ENCODE measurements at regions not wholly inside any gene's neighbourhood (a gene's known extent, or its start where the extent isn't known, plus 50 kb on each side); places are given as distances from the start of the nearest gene placed in this dataset.

GRCh38 chr2:128775914-128776285, 457.2 kb upstream of the HS6ST1 start:
- DNase-seq (ENCODE audit: low read depth in 2 of 2) = no peak

GRCh38 chr2:128776461-128777195, 458.0 kb upstream of the HS6ST1 start:
- DNase-seq (ENCODE audit: low read depth in 2 of 2) = no peak

- no peak for DNase-seq (ENCODE audit: low read depth in 2 of 2)
Observed at GRCh38 chr2:128777196-128778035, 458.7 kb upstream of the HS6ST1 start.

- DNase-seq (ENCODE audit: low read depth in 2 of 2) = no peak
Observed at GRCh38 chr2:128778843-128779242, 460.2 kb upstream of the HS6ST1 start.

GRCh38 chr2:128779301-128780095, 460.8 kb upstream of the HS6ST1 start:
- no peak for DNase-seq (ENCODE audit: low read depth in 2 of 2)

GRCh38 chr2:128780434-128781080, 461.9 kb upstream of the HS6ST1 start:
- no peak for DNase-seq (ENCODE audit: low read depth in 2 of 2)

- no peak for DNase-seq (ENCODE audit: low read depth in 2 of 2)
Observed at GRCh38 chr2:128781166-128781565, 462.5 kb upstream of the HS6ST1 start.

GRCh38 chr2:128781585-128782385, 463.1 kb upstream of the HS6ST1 start:
- DNase-seq (ENCODE audit: low read depth in 2 of 2) = no peak

- no peak for DNase-seq (ENCODE audit: low read depth in 2 of 2)
Observed at GRCh38 chr2:128782411-128783192, 463.9 kb upstream of the HS6ST1 start.

GRCh38 chr2:128783193-128783671, 464.6 kb upstream of the HS6ST1 start:
- DNase-seq (ENCODE audit: low read depth in 2 of 2) = no peak

- no peak for DNase-seq (ENCODE audit: low read depth in 2 of 2)
Observed at GRCh38 chr2:128783896-128784295, 465.2 kb upstream of the HS6ST1 start.

- no peak for DNase-seq (ENCODE audit: low read depth in 2 of 2)
Observed at GRCh38 chr2:128784626-128785306, 466.1 kb upstream of the HS6ST1 start.

GRCh38 chr2:128786316-128786715, 467.6 kb upstream of the HS6ST1 start:
- no peak for DNase-seq (ENCODE audit: low read depth in 2 of 2)

GRCh38 chr2:128786741-128787478, 468.2 kb upstream of the HS6ST1 start:
- DNase-seq (ENCODE audit: low read depth in 2 of 2) = no peak

- no peak for DNase-seq (ENCODE audit: low read depth in 2 of 2)
Observed at GRCh38 chr2:128787616-128788015, 468.9 kb upstream of the HS6ST1 start.

GRCh38 chr2:128788636-128789220, 470.1 kb upstream of the HS6ST1 start:
- no peak for DNase-seq (ENCODE audit: low read depth in 2 of 2)

- DNase-seq (ENCODE audit: low read depth in 2 of 2) = no peak
Observed at GRCh38 chr2:128789221-128789620, 470.6 kb upstream of the HS6ST1 start.

- no peak for DNase-seq (ENCODE audit: low read depth in 2 of 2)
Observed at GRCh38 chr2:128789776-128790455, 471.2 kb upstream of the HS6ST1 start.
